MCF 10A (cell line): ENCODE measurements at regions not wholly inside any gene's neighbourhood (a gene's known extent, or its start where the extent isn't known, plus 50 kb on each side); places are given as distances from the start of the nearest gene placed in this dataset.
"Not testable (repeated sequence)": the region's sequence is repeated elsewhere in the genome, so short reads cannot be mapped to it uniquely, and the experiment has no call there.

Source experiments
- BruUV-seq: library from RNA; stranded (reverse); fragments of 400-500 nt; replicated peaks from 2 replicates; lab custom pipeline; 2021; lab: Mats Ljungman, UMichigan
- CTCF ChIA-PET: fragments of 300-600 bp; sonication (Branson Sonifier 250); formaldehyde crosslinking; extraction: SDS; loops from one replicate; lab custom pipeline; 2021; ENCODE audit warnings: antibody characterized with exemption, inconsistent platforms; lab: Yijun Ruan, JAX
- POLR2A ChIA-PET: fragments of 300-600, 350-650 bp; sonication (Branson Sonifier 250); formaldehyde crosslinking; extraction: SDS; loops from one replicate; lab custom pipeline; 2020; ENCODE audit warnings: antibody characterized with exemption, inconsistent platforms; lab: Yijun Ruan, JAX
- DNase-seq: peaks from one replicate; pipeline ENCODE4 v3.0.0-alpha.2; 2018; ENCODE audit not compliant: unreplicated experiment
- H3K27ac Mint-ChIP-seq: one replicate; pipeline ENCODE4 v1.8.0; 2022; ENCODE audit warnings: mild to moderate bottlenecking, low read depth, mixed read lengths; ENCODE audit not compliant: unreplicated experiment
- H3K27me3 Mint-ChIP-seq: one replicate; pipeline ENCODE4 v1.8.0; 2022; ENCODE audit warnings: mixed read lengths; ENCODE audit not compliant: insufficient read depth, unreplicated experiment
- H3K36me3 Mint-ChIP-seq: one replicate; pipeline ENCODE4 v1.8.0; 2022; ENCODE audit warnings: mild to moderate bottlenecking, moderate library complexity, mixed read lengths; ENCODE audit not compliant: insufficient read depth, unreplicated experiment
- H3K4me1 Mint-ChIP-seq: one replicate; pipeline ENCODE4 v1.8.0; 2022; ENCODE audit warnings: mixed read lengths; ENCODE audit not compliant: insufficient read depth, unreplicated experiment
- H3K4me3 Mint-ChIP-seq: one replicate; pipeline ENCODE4 v1.8.0; 2022; ENCODE audit warnings: mild to moderate bottlenecking, moderate library complexity, mixed read lengths; ENCODE audit not compliant: unreplicated experiment
- H3K9me3 Mint-ChIP-seq: one replicate; pipeline ENCODE4 v1.8.0; 2022; ENCODE audit warnings: mixed read lengths; ENCODE audit not compliant: unreplicated experiment
- intact Hi-C: fragments of 100-400 bp; cut with micrococcal nuclease; formaldehyde crosslinking; loops from 2 replicates; pipeline ENCODE4 v1.14.1; 2022
- TF ChIP-seq, protein P1 (sequence below): fragments of 200-600 bp; IDR thresholded peaks from one replicate; pipeline ENCODE4 v1.8.0; 2022; ENCODE audit warnings: antibody characterized with exemption, mild to moderate bottlenecking; ENCODE audit not compliant: unreplicated experiment

- no TSS peak for BruUV-seq
- Mint-ChIP-seq H3K4me3 (no peak overlapping the region), H3K36me3 (no peaks in the 10 kb centered on the region), H3K27me3 (no peaks in the 10 kb centered on the region), H3K27ac (no peak overlapping the region), H3K9me3 (no peaks in the 10 kb centered on the region), H3K4me1 (peaks cover 23% of the 10 kb centered on the region)
- ChIA-PET CTCF (no interaction called here), POLR2A (no interaction called here)
- TF ChIP-seq, protein P1, sequence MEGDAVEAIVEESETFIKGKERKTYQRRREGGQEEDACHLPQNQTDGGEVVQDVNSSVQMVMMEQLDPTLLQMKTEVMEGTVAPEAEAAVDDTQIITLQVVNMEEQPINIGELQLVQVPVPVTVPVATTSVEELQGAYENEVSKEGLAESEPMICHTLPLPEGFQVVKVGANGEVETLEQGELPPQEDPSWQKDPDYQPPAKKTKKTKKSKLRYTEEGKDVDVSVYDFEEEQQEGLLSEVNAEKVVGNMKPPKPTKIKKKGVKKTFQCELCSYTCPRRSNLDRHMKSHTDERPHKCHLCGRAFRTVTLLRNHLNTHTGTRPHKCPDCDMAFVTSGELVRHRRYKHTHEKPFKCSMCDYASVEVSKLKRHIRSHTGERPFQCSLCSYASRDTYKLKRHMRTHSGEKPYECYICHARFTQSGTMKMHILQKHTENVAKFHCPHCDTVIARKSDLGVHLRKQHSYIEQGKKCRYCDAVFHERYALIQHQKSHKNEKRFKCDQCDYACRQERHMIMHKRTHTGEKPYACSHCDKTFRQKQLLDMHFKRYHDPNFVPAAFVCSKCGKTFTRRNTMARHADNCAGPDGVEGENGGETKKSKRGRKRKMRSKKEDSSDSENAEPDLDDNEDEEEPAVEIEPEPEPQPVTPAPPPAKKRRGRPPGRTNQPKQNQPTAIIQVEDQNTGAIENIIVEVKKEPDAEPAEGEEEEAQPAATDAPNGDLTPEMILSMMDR, result no peak
- no peak for DNase-seq
- intact Hi-C loops, result no loop called here
These were observed 422.1 kb upstream of the PIK3R1 start for GRCh38 chr5:67793418-67793817.

DNA sequence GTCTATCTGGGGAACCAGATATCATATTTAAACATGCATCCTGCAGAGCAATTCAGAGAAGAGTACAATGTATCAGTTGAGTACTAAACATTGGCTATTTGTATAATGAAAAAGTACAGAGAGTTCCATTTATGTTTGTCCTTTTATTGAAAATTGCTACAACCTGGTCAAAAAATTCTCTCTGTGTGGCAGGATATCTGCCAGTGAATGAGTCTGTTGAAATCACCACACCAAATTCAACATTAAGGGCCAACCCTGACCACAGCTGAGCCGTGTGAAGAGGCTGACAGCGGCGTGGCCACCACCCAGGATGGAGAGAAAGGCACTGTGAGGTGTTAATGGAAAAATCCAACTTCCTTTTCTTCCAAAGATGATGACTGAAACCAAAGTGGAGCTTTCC, 422.7 kb upstream of the PIK3R1 start:
- ChIA-PET POLR2A (no interaction called here), CTCF (no interaction called here)
- DNase-seq, result no peak
- Mint-ChIP-seq H3K4me1 (peaks cover 23% of the 10 kb centered on the region), H3K27me3 (no peaks in the 10 kb centered on the region), H3K4me3 (no peak overlapping the region), H3K36me3 (no peaks in the 10 kb centered on the region), H3K9me3 (no peaks in the 10 kb centered on the region), H3K27ac (no peak overlapping the region)
- BruUV-seq, result no TSS peak
- intact Hi-C loops, result no loop called here
- TF ChIP-seq, protein P1, result no peak

DNA sequence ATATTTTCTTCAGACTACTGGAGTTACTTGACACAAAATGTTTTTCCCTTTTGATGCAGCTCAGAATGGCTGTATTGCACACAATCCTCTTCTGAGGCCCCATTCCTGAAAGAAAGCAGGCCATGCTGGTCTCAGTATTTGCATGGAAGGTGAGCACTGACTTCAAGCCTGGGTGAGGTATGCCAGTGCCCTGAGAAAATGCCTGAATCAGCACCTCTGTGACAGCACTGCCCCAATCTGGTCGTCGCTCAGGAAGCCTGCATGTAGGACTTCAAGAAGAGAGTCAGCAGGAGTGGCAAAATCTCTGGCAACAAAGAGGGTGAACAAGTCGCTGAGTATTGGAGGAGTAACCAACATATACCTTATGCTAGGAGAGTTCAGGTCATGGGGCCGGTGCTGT, 425.2 kb upstream of the PIK3R1 start:
- peaks cover 12% of the 10 kb centered on the region for H3K4me1 Mint-ChIP-seq
- DNase-seq, result no peak
- TF ChIP-seq, protein P1, result no peak
- intact Hi-C loops, result no loop called here
- no peak overlapping the region for H3K27ac Mint-ChIP-seq
- ChIA-PET POLR2A (no interaction called here), CTCF (no interaction called here)
- no peaks in the 10 kb centered on the region for H3K36me3 Mint-ChIP-seq
- no peaks in the 10 kb centered on the region for H3K9me3 Mint-ChIP-seq
- BruUV-seq, result no TSS peak
- H3K27me3 Mint-ChIP-seq, result no peaks in the 10 kb centered on the region
- H3K4me3 Mint-ChIP-seq, result no peak overlapping the region

DNA sequence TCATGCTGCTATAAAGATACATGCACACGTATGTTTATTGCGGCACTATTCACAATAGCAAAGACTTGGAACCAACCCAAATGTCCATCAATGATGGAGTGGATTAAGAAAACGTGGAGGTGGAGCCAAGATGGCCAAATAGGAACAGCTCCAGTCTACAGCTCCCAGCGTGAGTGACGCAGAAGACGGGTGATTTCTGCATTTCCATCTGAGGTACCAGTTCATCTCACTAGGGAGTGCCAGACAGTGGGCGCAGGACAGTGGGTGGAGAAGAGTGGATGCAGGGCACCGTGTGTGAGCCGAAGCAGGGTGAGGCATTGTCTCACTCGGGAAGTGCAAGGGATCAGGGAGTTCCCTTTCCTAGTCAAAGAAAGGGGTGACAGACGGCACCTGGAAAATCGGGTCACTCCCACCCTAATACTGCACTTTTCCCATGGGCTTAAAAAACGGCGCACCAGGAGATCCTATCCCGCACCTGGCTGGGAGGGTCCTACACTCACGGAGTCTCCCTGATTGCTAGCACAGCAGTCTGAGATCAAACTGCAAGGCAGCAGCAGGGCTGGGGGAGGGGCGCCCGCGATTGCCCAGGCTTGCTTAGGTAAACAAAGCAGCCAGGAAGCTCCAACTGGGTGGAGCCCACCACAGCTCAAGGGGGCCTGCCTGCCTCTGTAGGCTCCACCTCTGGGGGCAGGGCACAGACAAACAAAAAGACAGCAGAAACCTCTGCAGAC, 435.5 kb upstream of the PIK3R1 start:
- CTCF ChIA-PET, POLR2A ChIA-PET, DNase-seq, H3K4me3 Mint-ChIP-seq, BruUV-seq, H3K27ac Mint-ChIP-seq, H3K4me1 Mint-ChIP-seq, intact Hi-C loops, H3K36me3 Mint-ChIP-seq, H3K27me3 Mint-ChIP-seq: not testable (repeated sequence)
- peaks cover 13% of the 10 kb centered on the region for H3K9me3 Mint-ChIP-seq
